OCI-LY7 (cell line): ENCODE measurements at regions not wholly inside any gene's neighbourhood (a gene's known extent, or its start where the extent isn't known, plus 50 kb on each side); places are given as distances from the start of the nearest gene placed in this dataset.
"Not testable (repeated sequence)": the region's sequence is repeated elsewhere in the genome, so short reads cannot be mapped to it uniquely, and the experiment has no call there.

Source experiments
- BruUV-seq: library from RNA; stranded (reverse); fragments of 400-500 nt; replicated peaks from 2 replicates; lab custom pipeline; 2021; lab: Mats Ljungman, UMichigan
- CTCF ChIA-PET: fragments of 300-600 bp; sonication (Branson Sonifier 250); formaldehyde crosslinking; loops from one replicate; lab custom pipeline; 2022; ENCODE audit warnings: antibody characterized with exemption; ENCODE audit not compliant: unreplicated experiment; lab: Charles Lee
- POLR2A ChIA-PET: fragments of 300-600 bp; sonication (Branson Sonifier 250); formaldehyde crosslinking; loops from one replicate; lab custom pipeline; 2022; ENCODE audit warnings: antibody characterized with exemption; lab: Charles Lee
- DNase-seq: peaks from one replicate; pipeline ENCODE4 v3.0.0-alpha.2; 2015; ENCODE audit warnings: low spot score
- H2AFZ ChIP-seq: fragments of 200-600 bp; sonication (generic), shearing (Covaris generic); 2 replicates; pipeline ENCODE4 v1.6.1; 2014; ENCODE audit warnings: mild to moderate bottlenecking, antibody characterized with exemption, low read length, moderate library complexity
- H3K27ac ChIP-seq: fragments of 200-600 bp; sonication (generic); 2 replicates; pipeline ENCODE4 v1.5.1; 2014; ENCODE audit warnings: mixed run types, low read depth, mild to moderate bottlenecking, moderate library complexity, low read length, inconsistent platforms; ENCODE audit not compliant: poor library complexity, severe bottlenecking
- H3K36me3 ChIP-seq: fragments of 200-600 bp; sonication (generic); 2 replicates; pipeline ENCODE4 v1.6.1; 2014; ENCODE audit warnings: mild to moderate bottlenecking, antibody characterized with exemption, low read length, moderate library complexity, mixed read lengths; ENCODE audit not compliant: insufficient read depth
- H3K4me1 ChIP-seq: fragments of 200-600 bp; sonication (generic); 2 replicates; pipeline ENCODE4 v1.5.1; 2014; ENCODE audit warnings: mild to moderate bottlenecking, low read length; ENCODE audit not compliant: insufficient read depth, poor library complexity, severe bottlenecking
- H3K4me2 ChIP-seq: fragments of 200-600 bp; sonication (generic); 2 replicates; pipeline ENCODE4 v1.6.1; 2014; ENCODE audit warnings: mild to moderate bottlenecking, low read length
- H3K4me3 ChIP-seq: fragments of 200-600 bp; sonication (generic); 2 replicates; pipeline ENCODE4 v1.5.1; 2014; ENCODE audit warnings: mild to moderate bottlenecking, low read depth, low read length; ENCODE audit not compliant: poor library complexity, severe bottlenecking
- H3K79me2 ChIP-seq: fragments of 200-600 bp; sonication (generic); 2 replicates; pipeline ENCODE4 v1.6.1; 2016; ENCODE audit warnings: low read depth, mild to moderate bottlenecking, low read length, moderate library complexity, mixed read lengths; ENCODE audit not compliant: insufficient read depth
- H3K9me2 ChIP-seq: fragments of 200-600 bp; sonication (generic); 2 replicates; pipeline ENCODE4 v1.6.1; 2016; ENCODE audit warnings: mild to moderate bottlenecking, low read length, mixed read lengths; ENCODE audit not compliant: insufficient read depth
- H3K9me3 ChIP-seq: fragments of 200-600 bp; sonication (generic); 2 replicates; pipeline ENCODE4 v1.6.1; 2014; ENCODE audit warnings: mild to moderate bottlenecking, mixed run types, low read length, mixed read lengths
- H4K20me1 ChIP-seq: fragments of 200-600 bp; sonication (generic); 2 replicates; pipeline ENCODE4 v1.6.1; 2014; ENCODE audit warnings: mild to moderate bottlenecking, antibody characterized with exemption, low read length, moderate library complexity, mixed read lengths; ENCODE audit not compliant: insufficient read depth
- CTCF ChIP-seq: fragments of 200-600 bp; sonication (generic); conservative IDR thresholded peaks from 2 replicates; pipeline ENCODE4 v1.5.1; 2014; ENCODE audit warnings: mild to moderate bottlenecking, antibody characterized with exemption, low read length, moderate library complexity, mixed read lengths
- EZH2phosphoT487 ChIP-seq: fragments of 200-600 bp; sonication (generic); IDR thresholded peaks from 2 replicates; pipeline ENCODE4 v1.6.1; 2018; ENCODE audit warnings: low read depth, borderline replicate concordance, mild to moderate bottlenecking, mixed run types, antibody characterized with exemption, low read length, moderate library complexity, mixed read lengths
- intact Hi-C: fragments of 100-400 bp; cut with micrococcal nuclease; formaldehyde crosslinking; loops from one replicate; pipeline ENCODE4 v1.10.0; 2022; ENCODE audit not compliant: unreplicated experiment

- no peak for TF ChIP-seq EZH2phosphoT487
- no peak for TF ChIP-seq CTCF
- no peak for DNase-seq
- Histone ChIP-seq H3K4me3 (no peak overlapping the region), H4K20me1 (no peaks in the 10 kb centered on the region), H3K27ac (no peak overlapping the region), H3K9me3 (no peaks in the 10 kb centered on the region), H3K4me2 (no peak overlapping the region), H2AFZ (no peak overlapping the region), H3K4me1 (no peaks in the 10 kb centered on the region), H3K9me2 (no peaks in the 10 kb centered on the region), H3K79me2 (no peaks in the 10 kb centered on the region), H3K36me3 (no peaks in the 10 kb centered on the region)
- POLR2A ChIA-PET: no interaction called here
- BruUV-seq: no TSS peak
- CTCF ChIA-PET: no interaction called here
- intact Hi-C loops: loop anchor here (10.0 kb wide), 1 partner anchor 512 kb away; the partner anchor contains the start of gene ATIC
Measured at GRCh38 chr2:215826838-215827441, 186.4 kb downstream of the MREG start.

- BruUV-seq: no TSS peak
- H3K79me2 ChIP-seq: no peaks in the 10 kb centered on the region
- no peak for DNase-seq
- no peak overlapping the region for H3K27ac ChIP-seq
- H2AFZ ChIP-seq: no peak overlapping the region
- H3K4me3 ChIP-seq: no peak overlapping the region
- no peaks in the 10 kb centered on the region for H3K36me3 ChIP-seq
- no peak for TF ChIP-seq CTCF
- no peaks in the 10 kb centered on the region for H3K4me1 ChIP-seq
- no peaks in the 10 kb centered on the region for H3K9me3 ChIP-seq
- CTCF ChIA-PET: no interaction called here
- H3K9me2 ChIP-seq: no peaks in the 10 kb centered on the region
- no peaks in the 10 kb centered on the region for H4K20me1 ChIP-seq
- no peak overlapping the region for H3K4me2 ChIP-seq
- intact Hi-C loops: loop anchor here (10.0 kb wide), 1 partner anchor 512 kb away; the partner anchor contains the start of gene ATIC
- POLR2A ChIA-PET: no interaction called here
Measured at GRCh38 chr2:215826376-215826775, 187.0 kb downstream of the MREG start.

- ChIA-PET CTCF (no interaction called here), POLR2A (no interaction called here)
- Histone ChIP-seq H3K79me2 (no peaks in the 10 kb centered on the region), H3K4me3 (no peak overlapping the region), H3K36me3 (no peaks in the 10 kb centered on the region), H3K9me2 (no peaks in the 10 kb centered on the region), H4K20me1 (no peaks in the 10 kb centered on the region), H2AFZ (no peak overlapping the region), H3K27ac (no peak overlapping the region), H3K4me2 (no peak overlapping the region), H3K9me3 (no peaks in the 10 kb centered on the region), H3K4me1 (no peaks in the 10 kb centered on the region)
- TF ChIP-seq EZH2phosphoT487: no peak
- TF ChIP-seq CTCF: no peak
- BruUV-seq: no TSS peak
- DNase-seq: no peak
- intact Hi-C loops: loop anchor here (10.0 kb wide), 1 partner anchor 511 kb away; the partner anchor contains the start of gene ATIC
Measured at GRCh38 chr2:215825707-215826106, 187.6 kb downstream of the MREG start.

GRCh38 chr2:215821298-215821697 is 192.1 kb downstream of the MREG start:
- H3K36me3 ChIP-seq, CTCF ChIA-PET, H3K4me1 ChIP-seq, DNase-seq, H2AFZ ChIP-seq, H3K27ac ChIP-seq, BruUV-seq, POLR2A ChIA-PET, H3K4me3 ChIP-seq, H3K9me2 ChIP-seq, H4K20me1 ChIP-seq, H3K79me2 ChIP-seq, H3K4me2 ChIP-seq, H3K9me3 ChIP-seq: not testable (repeated sequence)
- intact Hi-C loops: loop anchor here (10.0 kb wide), 1 partner anchor 506 kb away; the partner anchor contains the start of gene ATIC
